Pancreas (tissue), 10 donors: ENCODE measurements at regions not wholly inside any gene's neighbourhood (a gene's known extent, or its start where the extent isn't known, plus 50 kb on each side); places are given as distances from the start of the nearest gene placed in this dataset.

Experiments used
- ATAC-seq, 4 donors: fragments of 200-7000 bp; cut with Tn5 transposase; one replicate each; pipeline versions ENCODE4 v1.8.0 to v1.9.1; 2020; ENCODE audit warnings: mild to moderate bottlenecking in 4 of 4, moderate library complexity in 4 of 4
- DNase-seq, 6 donors: peaks; one replicate each; pipeline ENCODE4 v3.0.0-alpha.2; 2020
- FAIRE-seq: peaks from 2 replicates; lab custom pipeline; 2012; peaks lifted over from hg19 to GRCh38; lab: Jason Lieb, UNC
- H3K27ac ChIP-seq, 4 donors: fragments of 200-600 bp; sonication (generic); 1 replicate in 3 of 4; 2 replicates in 1 of 4; pipeline versions ENCODE4 v1.5.0 to v1.8.0; 2020
- H3K27me3 ChIP-seq, 4 donors: fragments of 200-600 bp; one replicate each; pipeline ENCODE4 v1.8.0; 2021
- H3K36me3 ChIP-seq, 3 donors: fragments of 200-600 bp; sonication (generic) in 1 of 3; one replicate each; pipeline versions ENCODE4 v1.5.0 to v1.8.0; 2020 to 2021
- H3K4me1 ChIP-seq, 3 donors: fragments of 200-600 bp; one replicate each; pipeline ENCODE4 v1.8.0; 2021
- H3K4me3 ChIP-seq, 4 donors: fragments of 200-600 bp; sonication (generic) in 2 of 4; one replicate each; pipeline versions ENCODE4 v1.5.0 to v1.8.0; 2020 to 2021
- H3K9me3 ChIP-seq, 4 donors: fragments of 200-600 bp; one replicate each; pipeline ENCODE4 v1.8.0; 2021
- WGBS, 2 donors: extraction: QIAGEN DNeasy Blood & Tissue Kit; methylation state at CpG; one replicate each; pipeline ENCODE4 v1.1.7; 2013; 5-methylcytosine and 5-hydroxymethylcytosine counted together
- intact Hi-C, 3 donors: fragments of 100-400 bp; cut with DNase I; formaldehyde crosslinking; loops; one replicate each; pipeline versions ENCODE4 v1.11.1 to v1.14.2; 2022
- TF ChIP-seq, protein P1 (sequence below), 4 donors: fragments of 200-600 bp; sonication (generic) in 3 of 4; IDR thresholded peaks; one replicate each; pipeline versions ENCODE4 v1.5.0 to v1.8.0; 2021; ENCODE audit warnings: antibody characterized with exemption in 4 of 4
- donor health status: healthy with polysubstance abuse.
- donor health status: DM: no; HTN: no; CAD: no; lungs with moderate emphysema.
- donor health status: DM: no; HTN: no; CAD: no.
- donor health status: control.
- donor health status: control.
- donor health status: Bipolar disorder and iron deficiency.
- donor health status: DM: yes; HTN: yes; CAD: no.
- donor health status: DM: no; HTN: no; CAD: no.
- donor health status: DM: no; HTN: no; CAD: no.
- donor health status: DM: yes; HTN: yes; CAD: no.

DNA sequence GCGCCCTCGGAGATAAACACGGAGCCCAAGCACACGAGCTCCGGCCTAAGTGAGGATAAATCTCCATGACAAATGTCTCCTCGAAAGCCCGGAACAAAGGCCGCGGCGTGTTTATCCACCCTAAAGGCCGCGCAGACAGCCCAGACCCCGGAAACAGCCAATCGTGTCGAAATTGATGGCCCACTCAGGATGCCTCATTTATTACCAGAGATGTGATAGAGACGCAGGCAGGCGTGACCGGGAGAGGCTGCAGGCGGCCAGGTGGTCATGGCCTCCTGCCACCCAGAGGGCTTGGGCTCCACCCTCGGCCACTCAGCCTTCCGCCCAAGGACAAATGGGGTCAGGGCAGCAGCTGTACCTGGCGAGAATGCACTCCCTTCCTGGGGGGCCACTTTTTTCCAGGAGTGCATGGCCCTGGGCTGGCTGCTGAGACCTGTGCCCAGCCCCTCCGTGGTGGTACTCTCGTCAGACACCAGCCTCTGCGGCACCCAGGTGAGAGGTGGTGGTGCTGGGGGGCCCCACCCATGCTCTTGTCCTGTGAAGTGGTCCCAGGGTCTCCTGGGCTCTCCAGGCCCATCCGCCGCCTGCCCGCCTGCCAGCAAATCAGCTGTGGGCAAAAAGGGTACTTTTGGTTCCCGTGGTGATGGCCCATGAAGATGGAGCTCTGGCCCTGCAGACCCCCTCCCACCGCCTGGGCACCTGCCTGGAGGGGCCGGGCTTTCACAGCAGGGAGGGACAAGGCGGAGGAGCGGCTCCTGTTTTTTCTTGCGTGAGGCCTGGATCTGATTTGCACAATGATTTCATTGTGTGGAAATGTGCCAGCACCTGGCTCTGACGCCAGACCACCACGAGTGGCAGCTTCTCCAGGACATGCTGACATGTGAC, 211.5 kb upstream of the C14orf180 start:
- Histone ChIP-seq H3K4me3 (no peak overlapping the region), H3K9me3 (no peaks in the 10 kb centered on the region), H3K4me1 (no peaks in the 10 kb centered on the region), H3K36me3 (no peaks in the 10 kb centered on the region), H3K27me3 (no peaks in the 10 kb centered on the region), H3K27ac (no peak overlapping the region)
- ATAC-seq, result no peak
- 55 to 65% methylated on average over 36 of the region's 36 CpGs for WGBS, 2 donors
- TF ChIP-seq, protein P1, sequence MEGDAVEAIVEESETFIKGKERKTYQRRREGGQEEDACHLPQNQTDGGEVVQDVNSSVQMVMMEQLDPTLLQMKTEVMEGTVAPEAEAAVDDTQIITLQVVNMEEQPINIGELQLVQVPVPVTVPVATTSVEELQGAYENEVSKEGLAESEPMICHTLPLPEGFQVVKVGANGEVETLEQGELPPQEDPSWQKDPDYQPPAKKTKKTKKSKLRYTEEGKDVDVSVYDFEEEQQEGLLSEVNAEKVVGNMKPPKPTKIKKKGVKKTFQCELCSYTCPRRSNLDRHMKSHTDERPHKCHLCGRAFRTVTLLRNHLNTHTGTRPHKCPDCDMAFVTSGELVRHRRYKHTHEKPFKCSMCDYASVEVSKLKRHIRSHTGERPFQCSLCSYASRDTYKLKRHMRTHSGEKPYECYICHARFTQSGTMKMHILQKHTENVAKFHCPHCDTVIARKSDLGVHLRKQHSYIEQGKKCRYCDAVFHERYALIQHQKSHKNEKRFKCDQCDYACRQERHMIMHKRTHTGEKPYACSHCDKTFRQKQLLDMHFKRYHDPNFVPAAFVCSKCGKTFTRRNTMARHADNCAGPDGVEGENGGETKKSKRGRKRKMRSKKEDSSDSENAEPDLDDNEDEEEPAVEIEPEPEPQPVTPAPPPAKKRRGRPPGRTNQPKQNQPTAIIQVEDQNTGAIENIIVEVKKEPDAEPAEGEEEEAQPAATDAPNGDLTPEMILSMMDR (IDR thresholded peaks at IDR 0.05), result no peak
- FAIRE-seq, result no peak
- peak in 2 of 6 donors; percentile 12 to 44 for DNase-seq
- intact Hi-C loops, result no loop called here

DNA sequence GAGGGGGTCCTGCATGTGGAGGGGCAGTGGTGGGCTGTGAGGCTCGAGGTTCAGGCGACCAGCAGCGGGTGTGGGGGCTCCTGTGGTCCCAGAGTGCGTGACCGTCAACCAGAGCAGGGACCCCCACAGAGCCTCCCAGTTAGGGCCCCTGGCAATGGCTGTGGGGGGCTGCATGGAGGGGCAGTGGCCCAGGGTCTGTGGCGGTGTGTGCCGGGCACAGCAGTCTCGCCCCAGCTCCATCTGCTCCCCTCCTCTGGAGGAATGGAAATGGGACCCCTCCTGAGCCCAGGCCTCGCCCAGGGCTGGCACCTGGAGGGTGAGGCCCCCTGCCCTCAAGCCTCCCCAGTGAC, 210.8 kb upstream of the C14orf180 start:
- no peak for ATAC-seq
- Histone ChIP-seq H3K27me3 (no peaks in the 10 kb centered on the region), H3K36me3 (no peaks in the 10 kb centered on the region), H3K4me3 (no peak overlapping the region), H3K4me1 (no peaks in the 10 kb centered on the region), H3K27ac (no peak overlapping the region), H3K9me3 (no peaks in the 10 kb centered on the region)
- no peak for FAIRE-seq
- WGBS, 2 donors, result 66 to 72% methylated on average over 9 of the region's 9 CpGs
- TF ChIP-seq, protein P1 (IDR thresholded peaks at IDR 0.05), result no peak
- intact Hi-C loops, result no loop called here
- DNase-seq, result peak in 1 of 6 donors; percentile 43

DNA sequence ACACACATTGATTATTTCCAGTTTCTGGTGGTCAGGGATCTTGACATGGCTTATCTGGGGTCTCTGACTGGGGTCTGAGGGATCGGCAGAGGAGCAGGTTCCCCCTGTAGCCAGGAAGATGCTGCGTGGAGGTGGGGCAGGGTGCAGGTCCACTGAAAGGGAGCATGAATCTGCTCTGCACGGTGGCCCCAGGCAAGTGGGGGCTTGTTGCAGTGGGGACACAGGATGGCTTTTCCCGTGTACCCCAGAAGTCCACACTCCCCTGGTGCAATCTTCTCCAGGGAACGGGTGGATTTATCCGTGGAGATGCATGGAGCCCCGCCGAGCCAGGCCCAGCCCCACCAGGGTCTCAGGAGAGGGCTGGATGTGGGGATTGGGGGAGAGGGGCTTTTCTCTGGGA, 210.4 kb upstream of the C14orf180 start:
- H3K9me3 ChIP-seq, result no peaks in the 10 kb centered on the region
- no peak overlapping the region for H3K27ac ChIP-seq
- no peak for ATAC-seq
- FAIRE-seq, result no peak
- DNase-seq, result peak in 1 of 6 donors; percentile 25
- TF ChIP-seq, protein P1 (IDR thresholded peaks at IDR 0.05), result no peak
- no peaks in the 10 kb centered on the region for H3K4me1 ChIP-seq
- H3K27me3 ChIP-seq, result no peaks in the 10 kb centered on the region
- no peaks in the 10 kb centered on the region for H3K36me3 ChIP-seq
- no peak overlapping the region for H3K4me3 ChIP-seq
- intact Hi-C loops, result no loop called here
- 52 to 57% methylated on average over 8 of the region's 8 CpGs for WGBS, 2 donors

DNA sequence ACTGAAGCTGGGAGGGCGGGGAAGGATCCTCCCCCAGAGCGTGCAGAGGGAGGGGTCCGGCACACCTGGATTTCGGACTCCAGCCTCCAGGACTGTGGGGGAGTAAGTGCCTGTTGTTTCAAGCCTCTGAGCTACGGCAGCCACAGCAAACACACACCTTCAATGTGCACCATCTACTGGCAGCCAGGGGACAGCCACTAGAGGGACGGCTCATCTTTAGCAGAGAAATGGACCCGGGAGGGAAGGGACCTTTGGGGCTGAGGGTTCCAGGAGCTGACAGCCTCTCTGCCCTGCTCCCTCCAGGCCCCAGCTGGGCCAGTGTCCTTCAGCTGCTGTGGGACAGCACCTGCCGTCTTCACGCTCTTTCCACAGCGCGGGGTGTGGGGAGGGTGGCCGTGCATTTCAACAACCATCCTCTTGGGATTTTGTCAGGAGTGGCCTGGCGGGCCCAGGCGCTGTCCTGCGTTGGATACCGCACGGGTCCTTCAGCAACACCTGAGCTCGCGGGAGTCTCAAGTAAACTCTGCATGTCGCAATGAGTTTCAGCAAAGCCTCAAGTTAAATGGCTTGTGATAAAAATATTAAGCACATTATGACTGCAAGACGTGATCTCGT, 209.2 kb upstream of the C14orf180 start:
- intact Hi-C loops, result no loop called here
- no peaks in the 10 kb centered on the region for H3K4me1 ChIP-seq
- no peak overlapping the region for H3K4me3 ChIP-seq
- no peak for FAIRE-seq
- H3K9me3 ChIP-seq, result no peaks in the 10 kb centered on the region
- 26 to 29% methylated on average over 22 of the region's 22 CpGs for WGBS, 2 donors
- TF ChIP-seq, protein P1 (IDR thresholded peaks at IDR 0.05), result no peak
- DNase-seq, result peak in 2 of 6 donors; percentile 7 to 39
- H3K27ac ChIP-seq, result no peak overlapping the region
- no peaks in the 10 kb centered on the region for H3K27me3 ChIP-seq
- H3K36me3 ChIP-seq, result no peaks in the 10 kb centered on the region
- peak in 3 of 4 donors; percentile 37 to 78 (median 42) for ATAC-seq

DNA sequence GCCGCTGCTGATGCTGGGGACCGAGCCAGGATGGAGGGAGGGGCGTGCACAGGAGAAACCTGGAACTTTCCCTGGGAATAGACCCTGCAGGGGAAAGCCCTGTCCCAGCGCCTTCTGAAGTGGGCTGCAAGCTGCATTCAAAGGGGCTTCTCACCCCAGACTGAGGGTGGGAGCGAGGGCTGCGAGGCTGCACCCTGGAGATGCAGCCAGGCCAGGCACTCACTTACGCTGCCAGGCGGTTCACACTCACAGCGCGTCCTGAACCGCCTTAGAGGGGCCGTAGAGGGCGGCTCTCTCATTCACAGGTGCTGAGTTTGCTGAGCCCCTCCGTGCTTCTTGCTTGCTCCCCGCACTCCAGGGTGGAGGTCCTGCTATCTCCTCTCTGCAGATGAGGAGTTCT, 208.5 kb upstream of the C14orf180 start:
- FAIRE-seq (no peak), ATAC-seq (no peak), DNase-seq (peak in 1 of 6 donors; percentile 28)
- H3K4me1 ChIP-seq, result no peaks in the 10 kb centered on the region
- no peak overlapping the region for H3K27ac ChIP-seq
- no peaks in the 10 kb centered on the region for H3K36me3 ChIP-seq
- no peaks in the 10 kb centered on the region for H3K27me3 ChIP-seq
- no peaks in the 10 kb centered on the region for H3K9me3 ChIP-seq
- TF ChIP-seq, protein P1 (IDR thresholded peaks at IDR 0.05), result no peak
- intact Hi-C loops, result no loop called here
- WGBS, 2 donors, result 63 to 78% methylated on average over 15 of the region's 15 CpGs
- H3K4me3 ChIP-seq, result no peak overlapping the region
